Astrocyte of the cerebellum (primary cell): ENCODE measurements at regions not wholly inside any gene's neighbourhood (a gene's known extent, or its start where the extent isn't known, plus 50 kb on each side); places are given as distances from the start of the nearest gene placed in this dataset.

Experiments used
- DNase-seq: peaks from one replicate; pipeline ENCODE4 v3.0.0-alpha.2; 2011; ENCODE audit warnings: low read depth
- H3K4me3 ChIP-seq: 2 replicates; pipeline ENCODE4 v1.5.1; 2011; ENCODE audit warnings: mild to moderate bottlenecking, low read depth, low read length, moderate library complexity
- in situ Hi-C: cut with HindIII; loops from 2 replicates; pipeline ENCODE4 v1.10.0; 2017; ENCODE audit warnings: low sequenced_read_pairs
- TF ChIP-seq, protein P1 (sequence below): IDR thresholded peaks from 2 replicates; pipeline ENCODE4 v1.5.1; 2012; ENCODE audit warnings: low read length, low read depth, moderate library complexity, mild to moderate bottlenecking; ENCODE audit errors: missing control alignments

DNA sequence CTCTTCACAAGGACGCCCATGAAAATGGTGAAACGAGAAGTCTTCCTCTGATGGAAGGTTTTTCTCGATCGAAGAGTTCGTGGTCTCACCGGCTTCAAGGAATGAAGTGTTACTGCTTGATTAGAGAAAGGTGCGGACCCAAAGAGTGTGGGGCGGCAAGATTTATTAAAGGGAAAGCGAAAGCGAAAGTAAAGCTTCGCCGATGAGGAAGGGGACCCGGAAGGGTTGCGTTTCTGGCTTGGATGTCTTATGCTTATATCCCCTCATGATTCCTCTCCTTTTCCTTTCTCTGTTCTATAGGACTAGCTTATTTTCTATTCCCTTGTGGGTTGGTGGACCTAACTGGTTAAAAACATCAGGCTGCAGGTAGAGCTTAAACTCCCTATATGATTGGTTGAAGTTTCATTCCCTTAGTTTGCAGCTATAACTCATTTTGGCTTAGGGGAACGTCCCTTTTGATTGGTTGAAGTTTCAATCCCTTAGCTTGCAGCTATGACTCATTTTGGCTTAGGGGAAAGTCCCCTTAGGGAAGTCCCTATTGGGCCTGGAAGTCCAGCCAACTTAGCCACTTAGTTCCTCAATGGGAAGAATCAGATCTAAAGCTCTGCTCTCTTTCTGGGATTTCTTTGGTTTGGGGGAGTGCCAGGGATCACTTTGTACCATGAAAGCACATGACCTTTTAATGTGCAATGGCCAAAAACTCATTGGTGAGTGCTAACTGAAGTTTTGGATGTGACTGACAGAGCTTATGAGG lies 1025.0 kb upstream of the PCDH10 start:
- TF ChIP-seq, protein P1, sequence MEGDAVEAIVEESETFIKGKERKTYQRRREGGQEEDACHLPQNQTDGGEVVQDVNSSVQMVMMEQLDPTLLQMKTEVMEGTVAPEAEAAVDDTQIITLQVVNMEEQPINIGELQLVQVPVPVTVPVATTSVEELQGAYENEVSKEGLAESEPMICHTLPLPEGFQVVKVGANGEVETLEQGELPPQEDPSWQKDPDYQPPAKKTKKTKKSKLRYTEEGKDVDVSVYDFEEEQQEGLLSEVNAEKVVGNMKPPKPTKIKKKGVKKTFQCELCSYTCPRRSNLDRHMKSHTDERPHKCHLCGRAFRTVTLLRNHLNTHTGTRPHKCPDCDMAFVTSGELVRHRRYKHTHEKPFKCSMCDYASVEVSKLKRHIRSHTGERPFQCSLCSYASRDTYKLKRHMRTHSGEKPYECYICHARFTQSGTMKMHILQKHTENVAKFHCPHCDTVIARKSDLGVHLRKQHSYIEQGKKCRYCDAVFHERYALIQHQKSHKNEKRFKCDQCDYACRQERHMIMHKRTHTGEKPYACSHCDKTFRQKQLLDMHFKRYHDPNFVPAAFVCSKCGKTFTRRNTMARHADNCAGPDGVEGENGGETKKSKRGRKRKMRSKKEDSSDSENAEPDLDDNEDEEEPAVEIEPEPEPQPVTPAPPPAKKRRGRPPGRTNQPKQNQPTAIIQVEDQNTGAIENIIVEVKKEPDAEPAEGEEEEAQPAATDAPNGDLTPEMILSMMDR: no peak
- no peak overlapping the region for H3K4me3 ChIP-seq
- in situ Hi-C loops: no loop called here
- DNase-seq: no peak

- in situ Hi-C loops: no loop called here
- TF ChIP-seq, protein P1: no peak
- DNase-seq: no peak
- no peak overlapping the region for H3K4me3 ChIP-seq
Measured at GRCh38 chr4:132124624-132124974, 1024.5 kb upstream of the PCDH10 start.

GRCh38 chr4:132125131-132125530 lies 1024.0 kb upstream of the PCDH10 start:
- H3K4me3 ChIP-seq: no peak overlapping the region
- in situ Hi-C loops: no loop called here
- no peak for DNase-seq
- TF ChIP-seq, protein P1: no peak

DNA sequence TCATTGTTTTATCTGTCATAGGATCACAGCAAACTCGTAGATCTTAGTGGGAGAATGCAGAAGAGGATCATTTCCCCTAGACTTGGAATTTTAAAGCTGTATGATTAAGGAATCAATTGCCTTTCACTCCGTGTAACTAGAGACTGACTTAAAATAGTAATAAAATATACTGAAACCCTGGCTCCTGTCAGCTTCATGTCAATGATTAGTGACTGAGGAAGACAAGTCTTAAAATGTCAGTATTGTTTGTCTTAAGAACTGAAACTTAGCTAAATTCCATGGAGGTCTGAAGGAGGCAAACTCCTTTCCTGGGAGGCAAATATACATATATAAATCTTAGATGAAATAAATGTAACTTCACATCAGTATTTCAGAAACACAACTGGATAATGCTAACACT lies 1016.7 kb upstream of the PCDH10 start:
- in situ Hi-C loops: no loop called here
- H3K4me3 ChIP-seq: no peak overlapping the region
- TF ChIP-seq, protein P1: no peak
- no peak for DNase-seq

- H3K4me3 ChIP-seq: no peak overlapping the region
- in situ Hi-C loops: no loop called here
- TF ChIP-seq, protein P1: no peak
- DNase-seq: no peak
Measured at GRCh38 chr4:132169660-132170059, 979.4 kb upstream of the PCDH10 start.

GRCh38 chr4:132180020-132180427 lies 969.1 kb upstream of the PCDH10 start:
- TF ChIP-seq, protein P1: no peak
- no peak overlapping the region for H3K4me3 ChIP-seq
- in situ Hi-C loops: no loop called here
- peak; percentile 78 for DNase-seq
